BJ (cell line): ENCODE measurements at regions not wholly inside any gene's neighbourhood (a gene's known extent, or its start where the extent isn't known, plus 50 kb on each side); places are given as distances from the start of the nearest gene placed in this dataset.

Source experiments
- CTCF ChIA-PET: fragments of 350-600 bp; formaldehyde crosslinking; extraction: SDS; loops from one replicate; lab custom pipeline; 2021; ENCODE audit warnings: antibody characterized with exemption, inconsistent platforms; lab: Yijun Ruan, JAX
- POLR2A ChIA-PET: fragments of 300-600 bp; sonication (Branson Sonifier 250); formaldehyde crosslinking; extraction: SDS; loops from one replicate; lab custom pipeline; 2021; ENCODE audit warnings: antibody characterized with exemption; lab: Charles Lee
- DNase-seq: peaks from one replicate; pipeline ENCODE4 v3.0.0-alpha.2; 2011; ENCODE audit warnings: low read depth
- H3K27me3 ChIP-seq: 2 replicates; pipeline ENCODE4 v1.6.0; 2011; ENCODE audit warnings: low read length; ENCODE audit not compliant: control insufficient read depth, insufficient read depth
- H3K36me3 ChIP-seq: 2 replicates; pipeline ENCODE4 v1.5.1; 2011; ENCODE audit warnings: low read length; ENCODE audit not compliant: control insufficient read depth, insufficient read depth
- H3K4me3 ChIP-seq: 2 replicates; pipeline ENCODE4 v1.5.1; 2011; ENCODE audit warnings: low read depth, mild to moderate bottlenecking, control low read depth, low read length
- TF ChIP-seq, protein P1 (sequence below): IDR thresholded peaks from 2 replicates; pipeline ENCODE4 v1.5.1; 2011; ENCODE audit warnings: low read depth, mild to moderate bottlenecking, control low read depth, inconsistent platforms, low read length, moderate library complexity; ENCODE audit not compliant: insufficient read depth

- Histone ChIP-seq H3K4me3 (no peak overlapping the region), H3K27me3 (no peaks in the 10 kb centered on the region), H3K36me3 (no peaks in the 10 kb centered on the region)
- TF ChIP-seq, protein P1, sequence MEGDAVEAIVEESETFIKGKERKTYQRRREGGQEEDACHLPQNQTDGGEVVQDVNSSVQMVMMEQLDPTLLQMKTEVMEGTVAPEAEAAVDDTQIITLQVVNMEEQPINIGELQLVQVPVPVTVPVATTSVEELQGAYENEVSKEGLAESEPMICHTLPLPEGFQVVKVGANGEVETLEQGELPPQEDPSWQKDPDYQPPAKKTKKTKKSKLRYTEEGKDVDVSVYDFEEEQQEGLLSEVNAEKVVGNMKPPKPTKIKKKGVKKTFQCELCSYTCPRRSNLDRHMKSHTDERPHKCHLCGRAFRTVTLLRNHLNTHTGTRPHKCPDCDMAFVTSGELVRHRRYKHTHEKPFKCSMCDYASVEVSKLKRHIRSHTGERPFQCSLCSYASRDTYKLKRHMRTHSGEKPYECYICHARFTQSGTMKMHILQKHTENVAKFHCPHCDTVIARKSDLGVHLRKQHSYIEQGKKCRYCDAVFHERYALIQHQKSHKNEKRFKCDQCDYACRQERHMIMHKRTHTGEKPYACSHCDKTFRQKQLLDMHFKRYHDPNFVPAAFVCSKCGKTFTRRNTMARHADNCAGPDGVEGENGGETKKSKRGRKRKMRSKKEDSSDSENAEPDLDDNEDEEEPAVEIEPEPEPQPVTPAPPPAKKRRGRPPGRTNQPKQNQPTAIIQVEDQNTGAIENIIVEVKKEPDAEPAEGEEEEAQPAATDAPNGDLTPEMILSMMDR: no peak
- POLR2A ChIA-PET: no interaction called here
- CTCF ChIA-PET: interaction anchor here (0.6 kb wide), 1 partner anchor 828 kb away, joined by 3 read pairs; no protein-coding TSS in a partner anchor
- no peak for DNase-seq
Observed at GRCh38 chr12:43029971-43030370, 440.4 kb upstream of the PRICKLE1 start.

GRCh38 chr12:43028826-43029225 is 439.3 kb upstream of the PRICKLE1 start:
- TF ChIP-seq, protein P1: no peak
- DNase-seq: no peak
- ChIA-PET POLR2A (no interaction called here), CTCF (interaction anchor here (0.7 kb wide), 1 partner anchor 850 kb away, joined by 4 read pairs; no protein-coding TSS in a partner anchor)
- Histone ChIP-seq H3K36me3 (no peaks in the 10 kb centered on the region), H3K4me3 (no peak overlapping the region), H3K27me3 (no peaks in the 10 kb centered on the region)

GRCh38 chr12:43022838-43023237 is 433.3 kb upstream of the PRICKLE1 start:
- Histone ChIP-seq H3K27me3 (no peaks in the 10 kb centered on the region), H3K36me3 (no peaks in the 10 kb centered on the region), H3K4me3 (no peak overlapping the region)
- TF ChIP-seq, protein P1: no peak
- CTCF ChIA-PET: no interaction called here
- DNase-seq: no peak
- POLR2A ChIA-PET: no interaction called here

GRCh38 chr12:43015090-43015737 is 425.7 kb upstream of the PRICKLE1 start:
- Histone ChIP-seq H3K4me3 (no peak overlapping the region), H3K27me3 (no peaks in the 10 kb centered on the region), H3K36me3 (no peaks in the 10 kb centered on the region)
- TF ChIP-seq, protein P1: no peak
- CTCF ChIA-PET: interaction anchor here (0.6 kb wide), 1 partner anchor 48 kb away, joined by 3 read pairs; no protein-coding TSS in a partner anchor
- POLR2A ChIA-PET: no interaction called here
- DNase-seq: no peak

DNA sequence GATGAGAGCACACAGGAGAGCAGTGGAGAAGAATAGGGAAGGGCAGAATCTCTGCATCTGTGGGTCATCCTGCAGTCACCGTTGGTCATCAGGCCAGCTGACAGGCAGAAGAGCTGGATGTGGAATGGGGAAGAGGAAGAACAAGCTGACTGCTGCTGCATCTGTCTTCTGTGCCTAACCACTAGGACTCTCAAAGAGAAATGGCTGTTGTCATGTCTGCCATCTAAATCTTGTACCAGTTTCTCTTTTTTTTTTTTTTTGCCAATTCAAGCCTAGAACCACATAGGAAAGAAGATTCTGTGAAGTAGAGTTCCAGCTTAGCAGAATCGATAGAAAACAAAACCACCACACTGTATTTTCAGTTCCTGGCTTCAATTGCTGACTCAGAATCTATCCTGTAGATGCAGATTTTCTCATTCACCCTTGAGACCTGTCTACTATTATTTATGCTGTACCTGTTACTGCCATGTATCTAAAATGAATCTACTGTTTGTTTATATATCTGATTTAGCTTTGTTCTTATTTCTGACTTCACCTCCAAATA is 421.9 kb upstream of the PRICKLE1 start:
- no peak for DNase-seq
- Histone ChIP-seq H3K27me3 (no peaks in the 10 kb centered on the region), H3K36me3 (no peaks in the 10 kb centered on the region), H3K4me3 (no peak overlapping the region)
- TF ChIP-seq, protein P1: no peak
- CTCF ChIA-PET: interaction anchor here (1.1 kb wide), 1 partner anchor 74 kb away, joined by 3 read pairs; no protein-coding TSS in a partner anchor
- POLR2A ChIA-PET: no interaction called here
